Activated T-cell treated with anti-CD3 and anti-CD28 coated beads for 48 hours (primary cell): ENCODE measurements at regions not wholly inside any gene's neighbourhood (a gene's known extent, or its start where the extent isn't known, plus 50 kb on each side); places are given as distances from the start of the nearest gene placed in this dataset.

Experiments used
- DNase-seq: peaks from one replicate; pipeline ENCODE4 v3.0.0-alpha.2; 2020; ENCODE audit warnings: low read depth

DNA sequence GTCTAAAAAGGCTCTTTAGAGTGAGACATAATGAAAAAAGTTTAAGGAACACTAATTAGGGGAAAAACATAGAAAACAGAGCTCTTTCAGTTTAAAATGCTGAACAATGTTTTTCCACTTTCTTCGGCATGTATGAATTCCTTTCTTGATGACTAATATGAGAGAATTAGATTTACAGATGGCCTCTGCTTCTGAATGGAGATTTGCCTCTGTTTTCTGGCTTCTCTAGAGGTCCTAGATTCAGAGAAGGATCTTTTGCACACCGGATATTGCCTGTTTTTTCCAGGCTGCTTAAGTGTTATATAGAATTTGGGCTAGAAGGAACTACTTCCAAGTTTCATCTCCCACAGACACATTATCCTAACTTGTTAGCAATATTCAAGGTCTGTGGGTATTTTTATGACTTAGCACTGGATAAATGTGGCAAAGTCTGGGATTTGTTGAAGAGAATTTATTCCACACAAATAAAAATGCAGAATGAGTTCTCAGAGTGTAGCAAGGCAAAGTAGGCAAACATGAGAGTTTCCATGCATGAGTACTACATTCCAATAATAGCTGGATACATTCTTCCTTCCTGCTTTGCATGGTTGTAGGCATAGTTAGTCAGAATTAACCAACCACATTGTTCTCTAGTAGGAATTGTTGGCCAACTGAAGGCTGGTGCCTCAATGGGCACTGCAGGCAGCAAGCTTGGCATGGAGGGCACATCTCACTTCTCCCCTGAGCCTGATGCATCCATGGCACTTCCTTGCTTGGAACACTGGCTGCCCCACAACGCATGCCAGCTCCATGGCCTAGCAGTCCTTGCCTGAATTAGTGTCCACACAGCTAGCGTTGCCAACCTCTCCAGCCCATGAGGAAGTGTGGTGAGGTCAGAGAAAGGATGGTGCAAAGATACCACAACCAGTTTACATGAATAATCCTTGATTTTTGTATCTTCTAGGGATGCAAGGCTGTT lies 224.2 kb downstream of the CLIC5 start:
- no peak for DNase-seq

DNA sequence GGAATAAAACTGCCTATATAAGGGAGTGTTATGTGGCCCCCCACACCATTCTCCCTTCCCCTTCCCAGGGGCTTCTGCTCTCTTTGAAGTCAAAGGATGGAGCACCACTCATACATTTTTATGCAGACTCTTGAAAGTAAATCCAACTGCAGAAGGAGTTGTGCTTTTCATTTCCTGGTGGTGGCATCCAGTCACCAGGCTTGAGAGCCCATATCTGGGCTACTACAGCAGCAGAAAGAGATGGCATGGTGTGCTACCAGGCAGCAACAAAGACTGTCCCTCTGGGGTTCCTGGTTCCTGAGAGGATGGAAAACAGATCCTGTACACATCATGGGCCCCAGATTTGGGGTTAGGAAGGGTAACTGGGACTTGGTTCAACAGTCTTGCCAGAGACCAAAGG lies 226.4 kb downstream of the CLIC5 start:
- no peak for DNase-seq

- no peak for DNase-seq
These were observed 228.3 kb downstream of the CLIC5 start for GRCh38 chr6:45787384-45787783.

DNA sequence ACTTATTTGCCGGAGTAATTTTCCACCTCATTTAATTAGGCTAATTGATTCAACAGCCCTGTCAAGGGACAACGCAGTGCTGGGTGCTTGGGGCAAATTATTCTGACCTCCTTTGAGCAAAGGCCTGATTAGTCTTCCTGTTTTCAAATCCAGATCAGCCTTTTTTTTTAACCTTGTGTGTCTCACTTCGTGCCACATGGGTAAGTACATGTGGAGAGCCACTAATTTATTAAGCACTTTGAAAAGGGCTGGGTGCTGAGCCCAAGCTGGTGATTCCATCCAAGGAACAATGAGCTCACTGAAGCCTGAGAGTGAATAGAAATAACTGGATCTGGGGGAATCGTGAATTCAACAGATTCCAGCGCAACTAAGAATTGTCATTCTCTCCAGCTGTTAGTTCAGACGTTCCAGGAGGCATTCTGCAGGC lies 229.3 kb downstream of the CLIC5 start:
- DNase-seq = no peak

- DNase-seq = no peak
These were observed 231.4 kb downstream of the CLIC5 start for GRCh38 chr6:45784250-45784649.

DNA sequence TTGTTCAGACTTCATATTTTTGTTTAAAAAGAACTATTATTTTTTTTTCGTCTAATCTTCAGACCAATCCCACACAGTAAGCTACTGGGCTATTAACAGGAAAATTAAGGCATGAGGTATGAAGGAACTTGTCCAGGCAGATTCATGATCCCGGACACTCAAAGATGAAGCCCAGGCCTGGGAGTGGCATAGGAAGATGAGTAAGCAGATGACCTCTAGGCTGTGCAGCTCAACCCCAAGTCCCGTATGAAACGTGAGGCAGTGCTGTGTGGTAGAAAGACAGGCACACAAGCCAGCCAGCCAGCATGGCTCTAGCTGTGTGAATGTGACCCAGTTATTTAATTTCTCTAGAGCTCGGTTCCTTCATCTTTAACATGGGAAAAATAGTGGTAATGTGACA lies 231.9 kb downstream of the CLIC5 start:
- no peak for DNase-seq

DNA sequence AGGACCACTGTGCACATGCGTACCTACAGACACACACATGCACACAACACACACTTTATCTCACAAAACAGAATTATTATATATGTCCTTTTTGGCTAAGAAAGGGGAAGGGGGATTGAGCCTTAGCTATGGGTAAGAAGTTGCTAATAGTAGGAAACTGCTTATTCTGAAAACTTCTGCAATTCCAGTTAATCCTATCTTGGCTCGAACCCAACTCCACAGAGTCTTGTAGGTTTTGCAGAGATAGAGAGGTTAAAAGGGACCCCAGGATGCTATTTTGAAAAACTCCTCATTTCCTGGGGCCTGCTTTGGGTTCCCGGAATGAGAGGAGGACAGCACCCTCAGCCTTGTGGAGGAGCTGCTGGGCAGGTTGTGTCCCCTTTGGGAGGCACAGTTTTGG lies 233.8 kb downstream of the CLIC5 start:
- no peak for DNase-seq

GRCh38 chr6:45780523-45780922 lies 235.1 kb downstream of the CLIC5 start:
- no peak for DNase-seq

DNA sequence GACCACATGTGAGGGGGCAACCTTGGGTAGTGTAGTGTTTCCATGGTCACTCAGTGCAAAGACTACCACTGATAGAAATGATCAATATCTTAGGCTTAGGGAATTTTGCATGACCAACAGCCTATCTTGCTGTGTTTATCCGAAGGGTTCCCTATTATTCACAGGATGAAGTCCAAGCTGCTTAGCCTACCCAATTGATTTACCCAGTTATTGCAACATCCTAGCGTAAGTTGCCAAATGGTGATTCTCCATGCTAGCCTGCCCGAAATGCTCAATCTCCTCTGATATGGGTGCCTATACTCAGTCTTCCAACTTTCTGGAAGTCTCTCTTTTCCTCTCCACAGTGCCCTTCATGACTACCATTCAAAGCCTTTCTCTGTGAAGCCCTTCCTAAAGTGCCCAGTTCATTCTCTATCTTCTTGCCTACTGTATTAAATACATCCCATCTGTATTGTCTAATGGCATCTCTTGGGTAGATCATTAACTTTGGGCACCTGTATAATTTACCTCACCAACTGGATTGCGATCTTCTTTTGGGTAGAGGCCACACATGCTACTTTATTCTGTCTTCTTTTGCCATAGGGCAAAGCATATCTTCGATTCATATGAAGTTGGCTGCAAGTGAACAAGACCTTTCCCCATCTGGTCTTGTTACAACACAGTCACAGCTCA lies 240.5 kb downstream of the CLIC5 start:
- no peak for DNase-seq

GRCh38 chr6:45773906-45774305 lies 241.8 kb downstream of the CLIC5 start:
- DNase-seq = no peak

DNA sequence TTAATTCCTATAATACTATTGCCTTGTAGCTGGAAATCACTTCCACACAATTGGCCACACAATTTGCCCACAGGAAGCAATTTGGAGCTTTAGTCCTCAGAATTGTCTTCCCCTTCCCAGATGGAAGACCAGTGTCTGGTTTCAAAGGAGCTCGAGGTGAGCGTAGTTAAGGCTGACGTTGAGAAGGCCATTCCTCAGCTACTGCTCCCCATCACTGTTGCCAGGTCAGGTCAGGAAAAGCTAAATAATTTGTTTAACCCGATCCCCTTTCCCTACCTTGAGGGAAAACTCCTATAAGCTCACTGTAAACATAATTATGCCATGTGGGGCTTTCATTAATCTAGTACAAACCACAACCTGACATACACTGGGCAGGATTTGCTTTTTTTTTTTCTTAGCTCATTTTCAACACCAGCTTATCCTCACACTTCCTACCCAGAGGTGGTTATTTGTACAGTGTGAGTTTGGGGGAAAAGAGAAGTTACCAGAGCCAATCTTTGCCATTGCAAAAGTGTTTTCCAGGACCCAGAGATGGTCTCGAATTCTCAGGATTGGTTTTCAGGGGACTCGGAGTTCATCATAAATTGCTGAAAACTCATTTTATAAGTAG lies 242.7 kb downstream of the CLIC5 start:
- no peak for DNase-seq

- no peak for DNase-seq
These were observed 243.6 kb downstream of the CLIC5 start for GRCh38 chr6:45772051-45772450.

DNA sequence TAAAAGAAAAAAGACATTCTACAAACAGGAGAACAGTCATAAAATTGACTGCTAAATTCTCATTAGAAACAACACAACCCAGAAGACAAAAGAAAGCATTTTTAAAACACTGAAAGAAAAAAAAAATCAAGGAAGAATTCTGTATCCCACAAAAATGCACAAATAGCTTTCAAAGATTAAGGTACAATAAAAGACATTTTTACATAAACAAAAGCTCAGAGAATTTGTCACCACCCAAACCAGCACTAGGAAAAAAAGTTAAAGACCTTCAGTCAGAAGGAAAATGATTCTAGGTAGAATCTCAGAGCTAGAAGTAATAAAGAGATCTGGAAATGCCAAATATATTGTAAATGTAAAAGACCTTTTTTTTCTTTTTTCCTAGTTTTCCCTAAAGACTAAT lies 252.4 kb downstream of the CLIC5 start:
- no peak for DNase-seq

DNA sequence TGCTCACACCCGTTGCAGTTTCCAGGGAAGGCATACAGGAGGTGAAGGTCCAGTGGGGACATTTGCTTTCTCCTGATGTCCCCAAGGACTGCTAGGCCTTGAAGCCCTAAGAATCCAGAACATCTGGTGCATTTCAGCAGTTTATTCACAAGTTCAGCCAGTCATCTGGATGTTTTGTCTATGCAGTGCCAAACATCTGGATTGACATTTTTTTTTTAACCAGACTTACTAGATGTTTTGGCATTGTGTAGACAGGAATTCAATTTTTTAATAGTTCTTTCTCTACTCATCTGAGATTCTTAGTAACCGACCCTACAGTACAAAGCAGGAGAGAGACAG lies 256.2 kb downstream of the CLIC5 start:
- no peak for DNase-seq

GRCh38 chr6:45758787-45759471 lies 256.7 kb downstream of the CLIC5 start:
- no peak for DNase-seq

GRCh38 chr6:45757443-45758130 lies 258.1 kb downstream of the CLIC5 start:
- DNase-seq = no peak

DNA sequence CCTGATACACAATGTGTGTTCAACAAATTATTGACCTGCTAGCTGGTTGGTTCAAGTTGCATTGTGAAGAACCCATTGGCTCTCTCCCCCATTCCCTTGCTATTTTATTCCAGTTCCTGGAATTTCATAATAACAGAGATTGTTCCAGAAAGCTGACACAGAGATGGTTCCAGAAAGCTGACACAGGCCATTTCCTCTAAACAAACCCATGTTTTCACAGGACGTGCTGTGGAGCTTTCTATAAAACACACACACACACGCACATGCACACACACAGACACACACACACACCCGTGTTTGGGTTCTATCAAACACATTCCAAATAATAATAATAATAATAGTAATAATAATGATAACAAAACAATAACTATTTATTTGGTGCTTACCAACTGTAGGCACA lies 259.1 kb downstream of the CLIC5 start:
- no peak for DNase-seq

DNA sequence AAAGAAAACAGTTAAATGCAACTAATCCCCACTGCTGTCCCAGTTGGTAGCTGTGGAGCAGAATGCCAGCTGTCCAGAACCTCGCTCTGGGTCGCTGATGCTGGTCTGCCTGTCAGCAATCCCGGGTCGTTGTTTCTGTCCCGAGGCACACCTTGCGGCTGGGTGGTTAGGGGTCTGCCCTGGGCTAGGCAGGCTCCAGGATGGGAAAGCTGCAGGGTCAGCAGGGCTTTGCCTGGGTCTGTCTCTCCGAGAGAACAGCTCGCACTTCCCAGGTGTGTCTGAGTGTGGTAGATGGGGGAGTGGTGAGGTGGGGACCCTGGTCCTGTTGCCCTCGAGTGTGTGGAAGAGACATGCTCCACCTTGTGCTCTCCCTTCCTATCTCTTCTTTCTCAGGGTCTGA lies 261.2 kb downstream of the CLIC5 start:
- no peak for DNase-seq

DNA sequence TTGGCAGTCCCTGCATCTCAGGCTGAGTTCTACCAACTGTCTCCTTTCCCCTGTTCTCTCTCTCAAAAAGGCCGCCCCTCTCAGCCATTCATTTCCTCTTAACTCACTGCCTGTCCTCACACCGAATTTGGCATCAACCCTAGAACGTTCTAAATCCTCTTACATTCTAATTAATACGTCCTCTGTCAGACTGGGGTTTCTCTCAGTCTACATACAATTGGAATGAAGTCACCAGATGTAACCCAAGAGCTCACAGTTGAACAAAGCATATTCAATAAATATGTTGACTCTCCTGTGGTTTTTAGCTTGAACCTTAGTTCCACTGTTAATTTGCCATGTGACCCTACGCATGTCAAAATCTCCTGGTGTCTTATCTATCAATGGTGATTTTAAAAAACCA lies 269.6 kb downstream of the CLIC5 start:
- DNase-seq = no peak

DNA sequence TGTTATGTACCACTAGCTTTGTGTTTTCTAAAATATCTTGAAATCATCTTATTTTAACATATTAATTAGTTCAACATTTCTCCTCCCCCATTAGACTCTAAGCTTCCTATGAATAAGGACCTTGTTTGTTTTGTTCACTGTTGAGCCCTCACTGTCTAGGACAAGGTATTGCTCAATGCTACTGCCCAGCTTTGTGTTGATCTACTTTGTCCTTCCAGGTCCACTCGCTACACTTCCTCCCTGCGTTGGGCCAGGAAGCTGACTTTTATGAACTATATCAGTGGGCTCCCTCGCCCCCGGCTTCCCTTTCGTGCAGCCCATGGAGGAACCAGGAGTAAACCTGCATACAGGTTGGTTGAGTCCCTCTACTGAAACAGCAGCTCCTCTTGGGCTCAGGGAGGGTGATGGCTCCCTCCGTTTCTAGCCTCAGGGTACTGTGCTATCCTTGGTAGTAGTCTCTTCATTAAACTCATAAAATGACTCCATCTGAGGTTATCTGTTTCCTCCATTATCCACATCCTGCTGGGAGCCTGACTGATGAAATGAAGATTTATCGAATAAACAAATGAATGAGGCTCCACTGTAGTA lies 272.5 kb downstream of the CLIC5 start:
- no peak for DNase-seq

GRCh38 chr6:45742591-45742990 lies 273.1 kb downstream of the CLIC5 start:
- DNase-seq = no peak
